ENCODE measurements at regions not wholly inside any gene's neighbourhood (a gene's known extent, or its start where the extent isn't known, plus 50 kb on each side); places are given as distances from the start of the nearest gene placed in this dataset.

DNA sequence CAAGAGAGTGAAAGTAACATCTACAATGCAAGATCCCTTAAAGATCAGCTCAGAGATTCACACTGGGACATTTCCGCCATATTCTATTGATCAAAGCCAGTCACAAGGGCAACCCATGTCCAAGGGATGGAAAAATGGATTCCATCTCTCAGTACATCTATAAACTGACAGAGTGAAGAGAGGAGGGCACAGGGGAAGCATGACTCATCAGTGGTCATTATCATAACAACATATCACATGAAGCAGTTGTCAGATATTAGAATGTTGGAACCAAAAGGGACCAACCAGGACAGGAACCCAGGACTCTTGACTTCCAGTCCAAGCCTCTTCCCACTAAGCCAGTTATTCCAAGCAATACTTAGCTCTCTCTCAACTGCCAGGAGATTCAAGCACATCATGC is 54.9 kb upstream of the IGFBP2 start (continued):
- TF ChIP-seq ZNF589 (CRISPR knock-in tag; IDR thresholded peaks at IDR 0.05; ENCODE audit: low read depth): no peak
- TF ChIP-seq ZNF444 (CRISPR knock-in tag; IDR thresholded peaks at IDR 0.05): peak; percentile 2; the same call in 1 of the 2 replicates
- TF ChIP-seq SMAD1 (IDR thresholded peaks at IDR 0.05; ENCODE audit: low read depth, low read length, partially characterized antibody): no peak
- TF ChIP-seq, protein P1, sequence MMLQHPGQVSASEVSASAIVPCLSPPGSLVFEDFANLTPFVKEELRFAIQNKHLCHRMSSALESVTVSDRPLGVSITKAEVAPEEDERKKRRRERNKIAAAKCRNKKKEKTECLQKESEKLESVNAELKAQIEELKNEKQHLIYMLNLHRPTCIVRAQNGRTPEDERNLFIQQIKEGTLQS (IDR thresholded peaks at IDR 0.05): peak; percentile 73
- TF ChIP-seq, protein P1 (CRISPR knock-in tag; conservative IDR thresholded peaks at IDR 0.05): no peak
- TF ChIP-seq EHMT2 (IDR thresholded peaks at IDR 0.05): no peak
- TF ChIP-seq POU5F1 (IDR thresholded peaks at IDR 0.05; ENCODE audit: borderline replicate concordance, low read depth, low read length, partially characterized antibody): no peak
- TF ChIP-seq MCM3 (IDR thresholded peaks at IDR 0.05): no peak
- TF ChIP-seq SLC30A9 (CRISPR knock-in tag; IDR thresholded peaks at IDR 0.05): no peak
- no peak for TF ChIP-seq EGR1 (conservative IDR thresholded peaks at IDR 0.05)
- TF ChIP-seq, protein P2, sequence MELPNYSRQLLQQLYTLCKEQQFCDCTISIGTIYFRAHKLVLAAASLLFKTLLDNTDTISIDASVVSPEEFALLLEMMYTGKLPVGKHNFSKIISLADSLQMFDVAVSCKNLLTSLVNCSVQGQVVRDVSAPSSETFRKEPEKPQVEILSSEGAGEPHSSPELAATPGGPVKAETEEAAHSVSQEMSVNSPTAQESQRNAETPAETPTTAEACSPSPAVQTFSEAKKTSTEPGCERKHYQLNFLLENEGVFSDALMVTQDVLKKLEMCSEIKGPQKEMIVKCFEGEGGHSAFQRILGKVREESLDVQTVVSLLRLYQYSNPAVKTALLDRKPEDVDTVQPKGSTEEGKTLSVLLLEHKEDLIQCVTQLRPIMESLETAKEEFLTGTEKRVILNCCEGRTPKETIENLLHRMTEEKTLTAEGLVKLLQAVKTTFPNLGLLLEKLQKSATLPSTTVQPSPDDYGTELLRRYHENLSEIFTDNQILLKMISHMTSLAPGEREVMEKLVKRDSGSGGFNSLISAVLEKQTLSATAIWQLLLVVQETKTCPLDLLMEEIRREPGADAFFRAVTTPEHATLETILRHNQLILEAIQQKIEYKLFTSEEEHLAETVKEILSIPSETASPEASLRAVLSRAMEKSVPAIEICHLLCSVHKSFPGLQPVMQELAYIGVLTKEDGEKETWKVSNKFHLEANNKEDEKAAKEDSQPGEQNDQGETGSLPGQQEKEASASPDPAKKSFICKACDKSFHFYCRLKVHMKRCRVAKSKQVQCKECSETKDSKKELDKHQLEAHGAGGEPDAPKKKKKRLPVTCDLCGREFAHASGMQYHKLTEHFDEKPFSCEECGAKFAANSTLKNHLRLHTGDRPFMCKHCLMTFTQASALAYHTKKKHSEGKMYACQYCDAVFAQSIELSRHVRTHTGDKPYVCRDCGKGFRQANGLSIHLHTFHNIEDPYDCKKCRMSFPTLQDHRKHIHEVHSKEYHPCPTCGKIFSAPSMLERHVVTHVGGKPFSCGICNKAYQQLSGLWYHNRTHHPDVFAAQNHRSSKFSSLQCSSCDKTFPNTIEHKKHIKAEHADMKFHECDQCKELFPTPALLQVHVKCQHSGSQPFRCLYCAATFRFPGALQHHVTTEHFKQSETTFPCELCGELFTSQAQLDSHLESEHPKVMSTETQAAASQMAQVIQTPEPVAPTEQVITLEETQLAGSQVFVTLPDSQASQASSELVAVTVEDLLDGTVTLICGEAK (IDR thresholded peaks at IDR 0.05): no peak
- TF ChIP-seq, protein P2 (CRISPR knock-in tag; IDR thresholded peaks at IDR 0.05): no peak
- peak; percentile 80 for TF ChIP-seq JUND (IDR thresholded peaks at IDR 0.05; ENCODE audit: borderline replicate concordance, low read depth, low read length)
- TF ChIP-seq JUND (tag; IDR thresholded peaks at IDR 0.05; ENCODE audit: borderline replicate concordance, low read depth, low read length): peak; percentile 72; the same call in 1 of the 3 replicates
- peak; percentile 79 for TF ChIP-seq FOSL1 (tag; conservative IDR thresholded peaks at IDR 0.05)
- TF ChIP-seq BHLHE40 (IDR thresholded peaks at IDR 0.05; ENCODE audit: low read length): no peak
- TF ChIP-seq JUNB (CRISPR knock-in tag; conservative IDR thresholded peaks at IDR 0.05): peak; percentile 72; the same call in 1 of the 2 replicates
- TF ChIP-seq, protein P3, sequence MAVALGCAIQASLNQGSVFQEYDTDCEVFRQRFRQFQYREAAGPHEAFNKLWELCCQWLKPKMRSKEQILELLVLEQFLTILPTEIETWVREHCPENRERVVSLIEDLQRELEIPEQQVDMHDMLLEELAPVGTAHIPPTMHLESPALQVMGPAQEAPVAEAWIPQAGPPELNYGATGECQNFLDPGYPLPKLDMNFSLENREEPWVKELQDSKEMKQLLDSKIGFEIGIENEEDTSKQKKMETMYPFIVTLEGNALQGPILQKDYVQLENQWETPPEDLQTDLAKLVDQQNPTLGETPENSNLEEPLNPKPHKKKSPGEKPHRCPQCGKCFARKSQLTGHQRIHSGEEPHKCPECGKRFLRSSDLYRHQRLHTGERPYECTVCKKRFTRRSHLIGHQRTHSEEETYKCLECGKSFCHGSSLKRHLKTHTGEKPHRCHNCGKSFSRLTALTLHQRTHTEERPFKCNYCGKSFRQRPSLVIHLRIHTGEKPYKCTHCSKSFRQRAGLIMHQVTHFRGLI (CRISPR knock-in tag; IDR thresholded peaks at IDR 0.05): no peak
